ENCODE measurements at regions not wholly inside any gene's neighbourhood (a gene's known extent, or its start where the extent isn't known, plus 50 kb on each side); places are given as distances from the start of the nearest gene placed in this dataset.
"Not testable (repeated sequence)": the region's sequence is repeated elsewhere in the genome, so short reads cannot be mapped to it uniquely, and the experiment has no call there.

DNA sequence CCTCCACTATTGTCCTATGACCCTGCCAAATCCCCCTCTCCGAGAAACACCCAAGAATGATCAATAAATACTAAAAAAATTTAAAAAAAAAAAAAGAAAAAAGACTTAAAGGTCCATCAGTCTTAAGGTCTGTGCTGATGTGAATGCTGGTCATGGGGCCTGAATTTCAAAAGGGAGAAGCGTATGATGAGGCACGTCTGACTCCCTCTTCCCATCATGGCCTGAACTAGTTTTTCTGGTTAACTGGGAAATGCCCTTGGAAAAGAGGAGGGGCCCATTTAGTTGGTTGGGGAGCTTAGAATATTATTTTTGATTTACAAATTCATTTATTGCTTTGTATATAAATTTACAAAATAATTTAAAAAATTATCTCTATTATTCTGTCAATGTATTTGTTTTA, 291.0 kb upstream of the CDH19 start:
- no peak overlapping the region for H3K4me3 ChIP-seq (ENCODE audit: low read depth, poor library complexity, severe bottlenecking)
- intact Hi-C loops (cut with DNase I; ENCODE audit: low total_unique reads) = no loop called here
- no peak for DNase-seq (ENCODE audit: low spot score in 2 of 2)
- 67 to 68% methylated on average over 3 of the region's 3 CpGs for WGBS, 2 donors
- TF ChIP-seq CTCF (IDR thresholded peaks at IDR 0.05) = no peak
- no peak for TF ChIP-seq POLR2A (IDR thresholded peaks at IDR 0.05)

DNA sequence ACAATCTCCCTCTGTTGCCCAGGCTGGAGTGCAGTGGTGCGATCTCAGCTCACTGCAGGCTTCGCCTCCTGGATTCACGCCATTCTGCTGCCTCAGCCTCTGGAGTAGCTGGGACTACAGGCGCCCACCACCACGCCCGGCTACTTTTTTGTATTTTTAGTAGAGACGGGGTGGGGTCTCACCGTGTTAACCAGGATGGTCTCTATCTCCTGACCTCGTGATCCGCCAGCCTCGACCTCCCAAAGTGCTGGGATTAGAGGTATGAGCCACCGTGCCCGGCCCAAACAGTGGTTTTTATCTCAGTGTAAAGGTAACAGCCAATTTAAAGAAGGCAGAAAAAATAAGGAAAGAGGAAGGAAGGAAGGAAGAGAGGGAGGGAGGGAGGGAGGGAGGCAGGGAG, 288.5 kb upstream of the CDH19 start:
- not testable (repeated sequence) for H3K4me3 ChIP-seq (ENCODE audit: low read depth, poor library complexity, severe bottlenecking)
- 92 to 93% methylated on average over 13 of the region's 13 CpGs for WGBS, 2 donors

DNA sequence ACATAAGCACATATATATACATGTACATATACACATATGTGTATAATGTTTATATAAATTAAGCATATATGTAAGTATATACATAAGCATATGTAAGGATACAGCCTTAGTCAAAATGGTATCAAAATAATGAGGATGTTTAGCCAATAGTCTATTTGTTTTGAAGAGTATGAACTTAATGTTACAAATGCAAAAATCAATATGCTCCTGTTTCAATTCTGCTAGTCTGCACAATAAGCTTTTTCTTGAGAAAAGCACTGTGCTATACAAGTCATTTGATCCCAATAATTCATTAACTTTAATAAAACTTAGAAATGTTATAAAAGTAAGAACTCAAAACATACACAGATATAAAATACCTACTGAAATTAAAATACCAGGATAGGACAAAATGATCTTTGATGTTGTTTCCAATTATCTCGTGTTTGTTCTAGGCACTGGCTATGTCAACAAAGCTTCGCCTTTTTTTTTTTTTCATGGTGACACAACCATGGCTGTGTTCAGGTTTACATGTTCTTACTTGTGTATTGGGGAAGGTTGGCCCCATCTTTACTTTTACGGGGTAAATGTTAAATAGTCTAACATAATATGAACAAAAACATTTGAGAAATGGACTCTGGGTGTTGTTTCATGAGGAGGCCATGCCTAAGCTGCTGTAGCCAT, 271.1 kb upstream of the CDH19 start:
- no peak overlapping the region for H3K4me3 ChIP-seq (ENCODE audit: low read depth, poor library complexity, severe bottlenecking)
- 62 to 63% methylated on average over 3 of the region's 3 CpGs for WGBS, 2 donors
- DNase-seq (ENCODE audit: low spot score in 2 of 2) = no peak
- TF ChIP-seq POLR2A (IDR thresholded peaks at IDR 0.05) (no peak), CTCF (IDR thresholded peaks at IDR 0.05) (no peak)
- intact Hi-C loops (cut with DNase I; ENCODE audit: low total_unique reads) = no loop called here

More for the DNA sequence above, 288.5 kb upstream of the CDH19 start:
- intact Hi-C loops (cut with DNase I; ENCODE audit: low total_unique reads); DNase-seq (ENCODE audit: low spot score in 2 of 2): not testable (repeated sequence)

- DNase-seq (ENCODE audit: low spot score in 2 of 2) = no peak
- TF ChIP-seq POLR2A (IDR thresholded peaks at IDR 0.05) (no peak), CTCF (IDR thresholded peaks at IDR 0.05) (no peak)
- no peak overlapping the region for H3K4me3 ChIP-seq (ENCODE audit: low read depth, poor library complexity, severe bottlenecking)
- intact Hi-C loops (cut with DNase I; ENCODE audit: low total_unique reads) = no loop called here
Measured at GRCh38 chr18:66874375-66874774, 270.5 kb upstream of the CDH19 start.

GRCh38 chr18:66873899-66874298, 270.0 kb upstream of the CDH19 start:
- H3K4me3 ChIP-seq (ENCODE audit: low read depth, poor library complexity, severe bottlenecking) = no peak overlapping the region
- no peak for DNase-seq (ENCODE audit: low spot score in 2 of 2)
- WGBS, 2 donors = 70 to 80% methylated on average over 4 of the region's 4 CpGs
- TF ChIP-seq POLR2A (IDR thresholded peaks at IDR 0.05) (no peak), CTCF (IDR thresholded peaks at IDR 0.05) (no peak)
- intact Hi-C loops (cut with DNase I; ENCODE audit: low total_unique reads) = no loop called here

DNA sequence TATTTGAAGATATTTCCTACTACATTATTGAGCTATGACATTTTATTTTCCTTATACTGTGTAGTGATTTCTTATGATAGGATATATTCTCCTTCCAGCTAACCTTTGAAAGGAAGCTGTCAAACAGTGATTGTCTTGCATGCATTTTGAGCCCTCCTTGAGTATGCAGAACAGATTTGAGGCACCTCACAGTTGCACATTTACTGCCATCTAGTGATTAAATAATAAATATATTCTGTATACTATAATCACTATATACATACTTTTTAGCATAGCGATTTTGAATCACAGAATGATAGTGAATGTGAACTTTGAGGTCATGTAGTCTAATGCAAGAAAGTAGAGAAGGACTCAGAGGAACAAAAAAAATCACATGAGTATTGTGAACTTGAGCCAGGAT, 268.4 kb upstream of the CDH19 start:
- no peak overlapping the region for H3K4me3 ChIP-seq (ENCODE audit: low read depth, poor library complexity, severe bottlenecking)
- intact Hi-C loops (cut with DNase I; ENCODE audit: low total_unique reads) = no loop called here
- TF ChIP-seq CTCF (IDR thresholded peaks at IDR 0.05) = no peak
- TF ChIP-seq POLR2A (IDR thresholded peaks at IDR 0.05) = no peak
- WGBS, 2 donors = 0 to 15% methylated on average over 1 of the region's 1 CpG
- no peak for DNase-seq (ENCODE audit: low spot score in 2 of 2)

Measured in lower leg skin (tissue), 4 donors.